ENCODE measurements at regions not wholly inside any gene's neighbourhood (a gene's known extent, or its start where the extent isn't known, plus 50 kb on each side); places are given as distances from the start of the nearest gene placed in this dataset.

- H3K9ac ChIP-seq (ENCODE audit: low read length), result no peak overlapping the region
- no peaks in the 10 kb centered on the region for H3K4me1 ChIP-seq (ENCODE audit: control insufficient read depth, insufficient read depth, low read length)
- H3K9me3 ChIP-seq (ENCODE audit: control insufficient read depth, low read length), result no peaks in the 10 kb centered on the region
- H3K4me3 ChIP-seq (ENCODE audit: low read length), result no peak overlapping the region
- H3K36me3 ChIP-seq (ENCODE audit: control insufficient read depth, insufficient read depth, low read length), result no peaks in the 10 kb centered on the region
- no peaks in the 10 kb centered on the region for H3K27me3 ChIP-seq (ENCODE audit: control insufficient read depth, insufficient read depth, low read length)
These were observed 459.2 kb upstream of the DAB1 start for GRCh38 chr1:57882934-57883641.

- no peaks in the 10 kb centered on the region for H3K27me3 ChIP-seq (ENCODE audit: control insufficient read depth, insufficient read depth, low read length)
- H3K36me3 ChIP-seq (ENCODE audit: control insufficient read depth, insufficient read depth, low read length), result no peaks in the 10 kb centered on the region
- no peak overlapping the region for H3K4me3 ChIP-seq (ENCODE audit: low read length)
These were observed 458.2 kb upstream of the DAB1 start for GRCh38 chr1:57882072-57882471.

GRCh38 chr1:57881639-57882038 is 457.8 kb upstream of the DAB1 start:
- no peaks in the 10 kb centered on the region for H3K27me3 ChIP-seq (ENCODE audit: control insufficient read depth, insufficient read depth, low read length)
- no peaks in the 10 kb centered on the region for H3K9me3 ChIP-seq (ENCODE audit: control insufficient read depth, low read length)
- no peaks in the 10 kb centered on the region for H3K36me3 ChIP-seq (ENCODE audit: control insufficient read depth, insufficient read depth, low read length)
- H3K4me1 ChIP-seq (ENCODE audit: control insufficient read depth, insufficient read depth, low read length), result no peaks in the 10 kb centered on the region
- no peak overlapping the region for H3K4me3 ChIP-seq (ENCODE audit: low read length)
- H3K9ac ChIP-seq (ENCODE audit: low read length), result no peak overlapping the region

More at GRCh38 chr1:57882072-57882471, 458.2 kb upstream of the DAB1 start:
- no peak overlapping the region for H3K9ac ChIP-seq (ENCODE audit: low read length)
- no peaks in the 10 kb centered on the region for H3K4me1 ChIP-seq (ENCODE audit: control insufficient read depth, insufficient read depth, low read length)
- H3K9me3 ChIP-seq (ENCODE audit: control insufficient read depth, low read length), result no peaks in the 10 kb centered on the region

GRCh38 chr1:57879700-57880099 is 455.8 kb upstream of the DAB1 start:
- H3K36me3 ChIP-seq (ENCODE audit: control insufficient read depth, insufficient read depth, low read length), result no peaks in the 10 kb centered on the region
- H3K27me3 ChIP-seq (ENCODE audit: control insufficient read depth, insufficient read depth, low read length), result no peaks in the 10 kb centered on the region
- H3K9ac ChIP-seq (ENCODE audit: low read length), result no peak overlapping the region

GRCh38 chr1:57874418-57874877 is 450.6 kb upstream of the DAB1 start:
- H3K4me3 ChIP-seq (ENCODE audit: low read length), result no peak overlapping the region
- no peak overlapping the region for H3K9ac ChIP-seq (ENCODE audit: low read length)
- H3K36me3 ChIP-seq (ENCODE audit: control insufficient read depth, insufficient read depth, low read length), result no peaks in the 10 kb centered on the region
- no peaks in the 10 kb centered on the region for H3K27me3 ChIP-seq (ENCODE audit: control insufficient read depth, insufficient read depth, low read length)
- H3K9me3 ChIP-seq (ENCODE audit: control insufficient read depth, low read length), result no peaks in the 10 kb centered on the region
- H3K4me1 ChIP-seq (ENCODE audit: control insufficient read depth, insufficient read depth, low read length), result no peaks in the 10 kb centered on the region

More at GRCh38 chr1:57879700-57880099, 455.8 kb upstream of the DAB1 start:
- no peaks in the 10 kb centered on the region for H3K4me1 ChIP-seq (ENCODE audit: control insufficient read depth, insufficient read depth, low read length)
- no peaks in the 10 kb centered on the region for H3K9me3 ChIP-seq (ENCODE audit: control insufficient read depth, low read length)
- no peak overlapping the region for H3K4me3 ChIP-seq (ENCODE audit: low read length)

- H3K27me3 ChIP-seq (ENCODE audit: control insufficient read depth, insufficient read depth, low read length), result no peaks in the 10 kb centered on the region
- peaks cover 4% of the 10 kb centered on the region for H3K4me1 ChIP-seq (ENCODE audit: control insufficient read depth, insufficient read depth, low read length)
- no peaks in the 10 kb centered on the region for H3K36me3 ChIP-seq (ENCODE audit: control insufficient read depth, insufficient read depth, low read length)
- H3K9me3 ChIP-seq (ENCODE audit: control insufficient read depth, low read length), result no peaks in the 10 kb centered on the region
- no peak overlapping the region for H3K4me3 ChIP-seq (ENCODE audit: low read length)
- H3K9ac ChIP-seq (ENCODE audit: low read length), result no peak overlapping the region
These were observed 449.1 kb upstream of the DAB1 start for GRCh38 chr1:57872913-57873312.

GRCh38 chr1:57868908-57869307 is 445.0 kb upstream of the DAB1 start:
- H3K27me3 ChIP-seq (ENCODE audit: control insufficient read depth, insufficient read depth, low read length), result no peaks in the 10 kb centered on the region
- peaks cover 17% of the 10 kb centered on the region for H3K4me1 ChIP-seq (ENCODE audit: control insufficient read depth, insufficient read depth, low read length)
- no peaks in the 10 kb centered on the region for H3K9me3 ChIP-seq (ENCODE audit: control insufficient read depth, low read length)
- no peak overlapping the region for H3K4me3 ChIP-seq (ENCODE audit: low read length)
- H3K36me3 ChIP-seq (ENCODE audit: control insufficient read depth, insufficient read depth, low read length), result no peaks in the 10 kb centered on the region
- no peak overlapping the region for H3K9ac ChIP-seq (ENCODE audit: low read length)

- Histone ChIP-seq H3K9me3 (ENCODE audit: control insufficient read depth, low read length) (no peaks in the 10 kb centered on the region), H3K36me3 (ENCODE audit: control insufficient read depth, insufficient read depth, low read length) (no peaks in the 10 kb centered on the region), H3K27me3 (ENCODE audit: control insufficient read depth, insufficient read depth, low read length) (no peaks in the 10 kb centered on the region), H3K4me3 (ENCODE audit: low read length) (no peak overlapping the region), H3K9ac (ENCODE audit: low read length) (no peak overlapping the region), H3K4me1 (ENCODE audit: control insufficient read depth, insufficient read depth, low read length) (peaks cover 17% of the 10 kb centered on the region)
These were observed 444.4 kb upstream of the DAB1 start for GRCh38 chr1:57868239-57868638.

GRCh38 chr1:57866998-57867397 is 443.1 kb upstream of the DAB1 start:
- Histone ChIP-seq H3K27me3 (ENCODE audit: control insufficient read depth, insufficient read depth, low read length) (no peaks in the 10 kb centered on the region), H3K36me3 (ENCODE audit: control insufficient read depth, insufficient read depth, low read length) (no peaks in the 10 kb centered on the region), H3K9me3 (ENCODE audit: control insufficient read depth, low read length) (no peaks in the 10 kb centered on the region), H3K9ac (ENCODE audit: low read length) (no peak overlapping the region), H3K4me3 (ENCODE audit: low read length) (no peak overlapping the region), H3K4me1 (ENCODE audit: control insufficient read depth, insufficient read depth, low read length) (peaks cover 17% of the 10 kb centered on the region)

- H3K27me3 ChIP-seq (ENCODE audit: control insufficient read depth, insufficient read depth, low read length), result no peaks in the 10 kb centered on the region
- no peaks in the 10 kb centered on the region for H3K9me3 ChIP-seq (ENCODE audit: control insufficient read depth, low read length)
- no peak overlapping the region for H3K9ac ChIP-seq (ENCODE audit: low read length)
- no peak overlapping the region for H3K4me3 ChIP-seq (ENCODE audit: low read length)
- H3K4me1 ChIP-seq (ENCODE audit: control insufficient read depth, insufficient read depth, low read length), result no peaks in the 10 kb centered on the region
- H3K36me3 ChIP-seq (ENCODE audit: control insufficient read depth, insufficient read depth, low read length), result no peaks in the 10 kb centered on the region
These were observed 437.2 kb upstream of the DAB1 start for GRCh38 chr1:57860931-57861565.

GRCh38 chr1:57860325-57860724 is 436.5 kb upstream of the DAB1 start:
- Histone ChIP-seq H3K4me1 (ENCODE audit: control insufficient read depth, insufficient read depth, low read length) (no peaks in the 10 kb centered on the region), H3K9me3 (ENCODE audit: control insufficient read depth, low read length) (no peaks in the 10 kb centered on the region), H3K4me3 (ENCODE audit: low read length) (no peak overlapping the region), H3K36me3 (ENCODE audit: control insufficient read depth, insufficient read depth, low read length) (no peaks in the 10 kb centered on the region), H3K27me3 (ENCODE audit: control insufficient read depth, insufficient read depth, low read length) (no peaks in the 10 kb centered on the region), H3K9ac (ENCODE audit: low read length) (no peak overlapping the region)

- Histone ChIP-seq H3K4me3 (ENCODE audit: low read length) (no peak overlapping the region), H3K9me3 (ENCODE audit: control insufficient read depth, low read length) (no peaks in the 10 kb centered on the region), H3K36me3 (ENCODE audit: control insufficient read depth, insufficient read depth, low read length) (no peaks in the 10 kb centered on the region), H3K27me3 (ENCODE audit: control insufficient read depth, insufficient read depth, low read length) (no peaks in the 10 kb centered on the region), H3K4me1 (ENCODE audit: control insufficient read depth, insufficient read depth, low read length) (no peaks in the 10 kb centered on the region), H3K9ac (ENCODE audit: low read length) (no peak overlapping the region)
These were observed 434.9 kb upstream of the DAB1 start for GRCh38 chr1:57858740-57859139.
